ENCODE measurements at regions not wholly inside any gene's neighbourhood (a gene's known extent, or its start where the extent isn't known, plus 50 kb on each side); places are given as distances from the start of the nearest gene placed in this dataset.

- no peak for TF ChIP-seq EZH2 (IDR thresholded peaks at IDR 0.05; ENCODE audit: borderline replicate concordance, low read length)
- TF ChIP-seq CTCF (conservative IDR thresholded peaks at IDR 0.05 in 1 of 2, IDR thresholded peaks at IDR 0.05 in 1 of 2; ENCODE audit: extremely low read depth in 1 of 2, insufficient read depth in 1 of 2, low read depth in 1 of 2, low read length in 2 of 2): no peak
Measured at GRCh38 chrX:23557070-23557469, 110.2 kb upstream of the PRDX4 start.
